SW 1271 (cell line): ENCODE measurements at regions not wholly inside any gene's neighbourhood (a gene's known extent, or its start where the extent isn't known, plus 50 kb on each side); places are given as distances from the start of the nearest gene placed in this dataset.
"Not testable (repeated sequence)": the region's sequence is repeated elsewhere in the genome, so short reads cannot be mapped to it uniquely, and the experiment has no call there.

Experiments used
- DNase-seq, 2 experiments: peaks; one replicate each; lab custom pipeline; 2025; lab: John Stamatoyannopoulos, UW

- DNase-seq, result no peak
Observed at GRCh38 chr7:55303220-55303619, 61.9 kb upstream of the LANCL2 start.

- no peak for DNase-seq
Observed at GRCh38 chr7:55304018-55304762, 60.9 kb upstream of the LANCL2 start.

- no peak for DNase-seq
Observed at GRCh38 chr7:55305135-55305534, 60.0 kb upstream of the LANCL2 start.

- no peak for DNase-seq
Observed at GRCh38 chr7:55306331-55306730, 58.8 kb upstream of the LANCL2 start.

- no peak for DNase-seq
Observed at GRCh38 chr7:55307123-55307916, 57.8 kb upstream of the LANCL2 start.

- no peak for DNase-seq
Observed at GRCh38 chr7:55308186-55308929, 56.8 kb upstream of the LANCL2 start.

- no peak for DNase-seq
Observed at GRCh38 chr7:55309040-55309991, 55.8 kb upstream of the LANCL2 start.

- no peak for DNase-seq
Observed at GRCh38 chr7:55310287-55311025, 54.7 kb upstream of the LANCL2 start.

GRCh38 chr7:55311892-55312291 is 53.2 kb upstream of the LANCL2 start:
- DNase-seq, result not testable (repeated sequence)

- DNase-seq, result not testable (repeated sequence)
Observed at GRCh38 chr7:55313671-55314070, 51.5 kb upstream of the LANCL2 start.

- no peak for DNase-seq
Observed at GRCh38 chr7:55314967-55315366, 50.2 kb upstream of the LANCL2 start.
